Mesenchymal stem cell (in vitro differentiated cells and primary cell): ENCODE measurements at regions not wholly inside any gene's neighbourhood (a gene's known extent, or its start where the extent isn't known, plus 50 kb on each side); places are given as distances from the start of the nearest gene placed in this dataset.
"Not testable (repeated sequence)": the region's sequence is repeated elsewhere in the genome, so short reads cannot be mapped to it uniquely, and the experiment has no call there.

ENCODE experiments used
- DNase-seq: peaks from one replicate; pipeline ENCODE4 v3.0.0-alpha.2; 2013
- H2AFZ ChIP-seq: one replicate; pipeline ENCODE4 v1.6.1; 2013; ENCODE audit warnings: low read depth, mild to moderate bottlenecking, control low read depth, inconsistent platforms, low read length, moderate library complexity
- H2AK5ac ChIP-seq: 2 replicates; pipeline ENCODE4 v1.6.1; 2013; ENCODE audit warnings: low read length, moderate library complexity, mild to moderate bottlenecking, inconsistent platforms; ENCODE audit not compliant: severe bottlenecking
- H2BK120ac ChIP-seq: one replicate; pipeline ENCODE4 v1.6.1; 2013; ENCODE audit warnings: low read depth, mild to moderate bottlenecking, inconsistent platforms, low read length, moderate library complexity
- H2BK12ac ChIP-seq, 2 experiments: one replicate each; pipeline ENCODE4 v1.6.1; 2013; ENCODE audit warnings: inconsistent platforms in 2 of 2, low read length in 2 of 2, mild to moderate bottlenecking in 2 of 2, moderate library complexity in 2 of 2, control low read depth in 1 of 2
- H2BK15ac ChIP-seq: one replicate; pipeline ENCODE4 v1.6.1; 2013; ENCODE audit warnings: mild to moderate bottlenecking, low read depth, inconsistent platforms; ENCODE audit not compliant: poor library complexity, severe bottlenecking
- H2BK5ac ChIP-seq: 2 replicates; pipeline ENCODE4 v1.6.1; 2013; ENCODE audit warnings: low read depth, mild to moderate bottlenecking, low read length, control low read depth, inconsistent platforms; ENCODE audit not compliant: poor library complexity, severe bottlenecking
- H3K14ac ChIP-seq, 2 experiments: one replicate each; pipeline ENCODE4 v1.6.1; 2013; ENCODE audit warnings: inconsistent platforms in 2 of 2, low read length in 2 of 2, control low read depth in 1 of 2, mild to moderate bottlenecking in 1 of 2, moderate library complexity in 1 of 2
- H3K18ac ChIP-seq, 2 experiments: one replicate each; pipeline ENCODE4 v1.6.1; 2013; ENCODE audit warnings: inconsistent platforms in 2 of 2, low read length in 2 of 2, control low read depth in 1 of 2, low read depth in 1 of 2, mild to moderate bottlenecking in 1 of 2
- H3K23ac ChIP-seq, 2 experiments: one replicate each; pipeline ENCODE4 v1.6.1; 2013; ENCODE audit warnings: inconsistent platforms in 2 of 2, low read length in 2 of 2, mild to moderate bottlenecking in 2 of 2, moderate library complexity in 2 of 2, control low read depth in 1 of 2
- H3K27ac ChIP-seq: 2 replicates; pipeline ENCODE4 v1.5.1; 2013; ENCODE audit warnings: mild to moderate bottlenecking, moderate library complexity, low read length, control low read depth, inconsistent platforms; ENCODE audit not compliant: poor library complexity, severe bottlenecking
- H3K27me3 ChIP-seq, 2 experiments: 2 replicates each; pipeline versions ENCODE4 v1.6.1 to v1.7.0; 2013; ENCODE audit warnings: low read length in 2 of 2, mild to moderate bottlenecking in 2 of 2, moderate library complexity in 2 of 2, control low read depth in 1 of 2, inconsistent platforms in 1 of 2; ENCODE audit not compliant: control insufficient read depth in 1 of 2, insufficient read depth in 1 of 2
- H3K36me3 ChIP-seq, 2 experiments: 2 replicates each; pipeline versions ENCODE4 v1.6.1 to v1.7.0; 2013; ENCODE audit warnings: low read length in 2 of 2, control low read depth in 1 of 2, inconsistent platforms in 1 of 2, low read depth in 1 of 2, mild to moderate bottlenecking in 1 of 2; ENCODE audit not compliant: insufficient read depth in 2 of 2, control insufficient read depth in 1 of 2
- H3K4ac ChIP-seq, 2 experiments: one replicate each; pipeline ENCODE4 v1.6.1; 2013; ENCODE audit warnings: inconsistent platforms in 2 of 2, low read length in 2 of 2, mild to moderate bottlenecking in 2 of 2, moderate library complexity in 2 of 2, control low read depth in 1 of 2, low read depth in 1 of 2
- H3K4me1 ChIP-seq: 2 replicates; pipeline ENCODE4 v1.6.1; 2013; ENCODE audit warnings: low read depth, low read length, control low read depth; ENCODE audit not compliant: control insufficient read depth, insufficient read depth
- H3K4me2 ChIP-seq: 2 replicates; pipeline ENCODE4 v1.6.1; 2013; ENCODE audit warnings: low read length, mild to moderate bottlenecking, inconsistent platforms; ENCODE audit not compliant: poor library complexity, severe bottlenecking
- H3K4me3 ChIP-seq, 2 experiments: 2 replicates each; pipeline versions ENCODE4 v1.5.1 to v1.7.0; 2013; ENCODE audit warnings: low read length in 2 of 2, mild to moderate bottlenecking in 2 of 2, control low read depth in 1 of 2, low read depth in 1 of 2; ENCODE audit not compliant: insufficient read depth in 1 of 2
- H3K79me1 ChIP-seq: replicated peaks from 2 replicates; pipeline ENCODE4 v1.6.1; 2013; ENCODE audit warnings: mild to moderate bottlenecking, control low read depth, low read length, inconsistent platforms; ENCODE audit not compliant: poor library complexity, severe bottlenecking
- H3K9ac ChIP-seq: 2 replicates; pipeline ENCODE4 v1.7.0; 2013; ENCODE audit warnings: mild to moderate bottlenecking, low read length, moderate library complexity
- H3K9me3 ChIP-seq: 2 replicates; pipeline ENCODE4 v1.7.0; 2013; ENCODE audit warnings: mild to moderate bottlenecking, low read length; ENCODE audit not compliant: control insufficient read depth
- H4K8ac ChIP-seq: one replicate; pipeline ENCODE4 v1.6.1; 2013; ENCODE audit warnings: inconsistent platforms, mild to moderate bottlenecking, low read length, moderate library complexity
- H4K91ac ChIP-seq: one replicate; pipeline ENCODE4 v1.6.1; 2013; ENCODE audit warnings: mild to moderate bottlenecking, low read length, inconsistent platforms
- WGBS: methylation state at CpG from one replicate; pipeline ENCODE4 v1.1.7; 2013; ENCODE audit warnings: mixed read lengths; 5-methylcytosine and 5-hydroxymethylcytosine counted together

DNA sequence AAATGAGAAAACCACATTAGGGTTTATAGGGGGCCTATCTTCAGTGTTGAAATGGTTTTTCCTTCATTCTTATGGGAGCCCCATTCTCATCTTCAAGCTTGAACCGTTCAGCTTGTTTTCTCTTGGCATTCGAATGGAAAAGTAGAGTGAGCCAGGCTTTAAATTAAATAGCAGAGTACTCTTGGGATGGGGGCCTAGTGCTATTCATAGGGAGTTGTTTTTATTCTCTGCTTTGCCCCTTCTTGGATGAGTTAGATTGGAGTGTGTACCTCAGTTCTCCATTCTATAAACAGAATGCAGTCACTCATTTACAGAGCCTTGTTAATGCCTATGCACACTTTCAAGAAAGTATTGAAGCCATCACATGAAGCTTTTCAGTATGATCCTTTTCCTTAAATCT, 127.9 kb downstream of the FAM170A start:
- H3K36me3 ChIP-seq: no peaks in the 10 kb centered on the region
- H2BK12ac ChIP-seq: no peak overlapping the region
- no peaks in the 10 kb centered on the region for H3K79me1 ChIP-seq
- no peak overlapping the region for H2BK15ac ChIP-seq
- no peak overlapping the region for H3K27ac ChIP-seq
- no peak overlapping the region for H3K9ac ChIP-seq
- H2AK5ac ChIP-seq: no peak overlapping the region
- H3K27me3 ChIP-seq: no peaks in the 10 kb centered on the region
- WGBS: 100% methylated on average over 2 of the region's 2 CpGs
- H3K4ac ChIP-seq: no peak overlapping the region
- DNase-seq: no peak
- no peak overlapping the region for H2BK120ac ChIP-seq
- peaks cover 4% of the 10 kb centered on the region for H3K4me1 ChIP-seq
- H2BK5ac ChIP-seq: no peak overlapping the region
- no peak overlapping the region for H4K91ac ChIP-seq
- H4K8ac ChIP-seq: no peak overlapping the region
- no peak overlapping the region for H3K18ac ChIP-seq
- no peak overlapping the region for H3K14ac ChIP-seq
- H3K4me3 ChIP-seq: no peak overlapping the region
- no peak overlapping the region for H2AFZ ChIP-seq
- no peak overlapping the region for H3K4me2 ChIP-seq
- H3K9me3 ChIP-seq: peaks cover 3% of the 10 kb centered on the region
- H3K23ac ChIP-seq: no peak overlapping the region

DNA sequence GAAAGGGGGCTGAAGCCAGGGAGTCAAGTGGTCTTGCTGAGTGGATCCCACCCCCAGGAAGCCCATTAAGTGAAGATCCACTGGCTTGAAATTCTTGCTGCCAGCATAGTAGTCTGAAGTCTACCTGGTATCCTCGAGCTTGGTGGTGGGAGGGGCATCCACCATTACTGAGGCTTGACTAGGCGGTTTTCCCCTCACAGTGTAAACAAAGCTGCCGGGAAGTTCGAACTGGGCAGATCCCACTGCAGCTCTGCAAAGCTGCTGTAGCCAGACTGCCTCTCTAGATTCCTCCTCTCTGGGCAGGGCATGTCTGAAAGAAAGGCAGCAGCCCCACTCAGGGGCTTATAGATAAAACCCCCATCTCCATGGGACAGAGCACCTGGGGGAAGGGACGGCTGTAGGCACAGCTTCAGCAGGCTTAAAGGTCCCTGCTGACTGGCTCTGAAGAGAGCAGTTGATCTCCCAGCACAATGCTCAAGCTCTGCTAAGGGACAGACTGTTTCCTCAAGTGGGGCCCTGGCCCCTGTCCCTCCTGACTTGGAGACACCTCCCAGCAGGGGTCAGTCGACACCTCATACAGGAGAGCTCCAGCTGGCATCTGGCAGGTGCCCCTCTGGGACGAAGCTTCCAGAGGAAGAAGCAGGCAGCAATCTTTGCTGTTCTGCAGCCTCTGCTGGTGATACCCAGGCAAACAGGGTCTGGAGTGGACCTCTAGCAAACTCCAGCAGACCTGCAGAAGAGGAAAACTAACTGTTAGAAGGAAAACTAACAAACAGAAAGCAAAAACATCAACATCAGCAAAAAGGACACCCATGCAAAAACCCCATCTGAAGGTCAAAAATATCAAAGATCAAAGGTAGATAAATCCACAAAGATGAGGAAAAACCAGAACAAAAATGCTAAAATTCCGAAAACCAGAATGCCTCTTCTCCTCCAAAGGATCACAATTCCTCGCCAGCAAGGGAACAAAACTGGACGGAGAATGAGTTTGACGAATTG, 140.6 kb downstream of the FAM170A start:
- WGBS: 58% methylated on average over 7 of the region's 11 CpGs
- H2AK5ac ChIP-seq: not testable (repeated sequence)

DNA sequence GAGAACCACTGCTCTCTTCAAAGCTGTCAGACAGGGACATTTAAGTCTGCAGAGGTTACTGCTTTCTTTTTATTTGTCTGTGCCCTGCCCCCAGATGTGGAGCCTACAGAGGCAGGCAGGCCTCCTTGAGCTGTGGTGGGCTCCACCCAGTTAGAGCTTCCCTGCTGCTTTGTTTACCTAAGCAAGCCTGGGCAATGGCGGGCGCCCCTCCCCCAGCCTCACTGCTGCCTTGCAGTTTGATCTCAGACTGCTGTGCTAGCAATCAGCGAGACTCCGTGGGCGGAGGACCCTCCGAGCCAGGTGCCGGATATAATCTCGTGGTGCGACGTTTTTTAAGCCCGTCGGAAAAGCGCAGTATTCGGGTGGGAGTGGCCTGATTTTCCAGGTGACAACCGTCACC, 150.8 kb downstream of the FAM170A start:
- H3K4me1 ChIP-seq, H2AFZ ChIP-seq, H3K27ac ChIP-seq, H3K23ac ChIP-seq, DNase-seq, H3K18ac ChIP-seq, H2AK5ac ChIP-seq, H4K91ac ChIP-seq, H3K4me2 ChIP-seq, H3K36me3 ChIP-seq, H3K4ac ChIP-seq, H3K9me3 ChIP-seq, H3K79me1 ChIP-seq, H2BK12ac ChIP-seq, H2BK5ac ChIP-seq, H4K8ac ChIP-seq, H2BK120ac ChIP-seq, H3K27me3 ChIP-seq, H3K4me3 ChIP-seq, H2BK15ac ChIP-seq, H3K9ac ChIP-seq, H3K14ac ChIP-seq: not testable (repeated sequence)
- 79% methylated on average over 15 of the region's 15 CpGs for WGBS

More for the DNA sequence above, 140.6 kb downstream of the FAM170A start:
- not testable (repeated sequence) for H3K27me3 ChIP-seq, H3K4me3 ChIP-seq, H3K79me1 ChIP-seq, H4K8ac ChIP-seq, H3K9me3 ChIP-seq, H2BK120ac ChIP-seq, H3K4ac ChIP-seq, H4K91ac ChIP-seq, DNase-seq, H2BK5ac ChIP-seq, H3K14ac ChIP-seq, H3K36me3 ChIP-seq, H3K23ac ChIP-seq, H2AFZ ChIP-seq, H3K4me2 ChIP-seq, H3K27ac ChIP-seq, H3K18ac ChIP-seq, H2BK15ac ChIP-seq, H3K4me1 ChIP-seq, H2BK12ac ChIP-seq, H3K9ac ChIP-seq

DNA sequence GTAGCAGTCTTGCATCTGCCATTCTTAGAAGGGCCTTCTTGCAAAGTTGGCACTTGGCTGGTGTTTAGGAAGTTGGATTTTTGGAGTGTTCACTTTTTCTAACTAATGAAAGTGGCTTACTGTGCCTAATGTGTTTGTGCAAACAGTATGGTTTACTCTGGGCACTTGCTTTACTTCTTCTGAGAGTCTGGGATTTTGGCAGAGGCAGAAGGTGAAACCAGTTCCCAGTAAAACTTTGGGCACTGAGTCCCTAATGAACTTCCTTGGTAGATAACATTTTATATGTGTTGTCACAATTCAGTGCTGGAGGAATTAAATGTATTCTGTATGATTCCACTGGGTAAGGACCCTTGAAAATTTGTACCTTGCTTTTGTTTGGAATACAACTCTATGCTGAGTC, 155.7 kb downstream of the FAM170A start:
- DNase-seq: no peak
- no peak overlapping the region for H2AK5ac ChIP-seq
- no peak overlapping the region for H3K9ac ChIP-seq
- no peak overlapping the region for H2BK120ac ChIP-seq
- peaks cover 2% of the 10 kb centered on the region for H3K9me3 ChIP-seq
- no peaks in the 10 kb centered on the region for H3K27me3 ChIP-seq
- no peak overlapping the region for H2AFZ ChIP-seq
- no peak overlapping the region for H3K23ac ChIP-seq
- no peak overlapping the region for H3K4me2 ChIP-seq
- no peak overlapping the region for H3K18ac ChIP-seq
- no peak overlapping the region for H2BK15ac ChIP-seq
- H4K91ac ChIP-seq: no peak overlapping the region
- no peak overlapping the region for H3K4me3 ChIP-seq
- no peak overlapping the region for H4K8ac ChIP-seq
- no peak overlapping the region for H3K14ac ChIP-seq
- no peak overlapping the region for H2BK5ac ChIP-seq
- H3K36me3 ChIP-seq: no peaks in the 10 kb centered on the region
- H3K4ac ChIP-seq: no peak overlapping the region
- H3K27ac ChIP-seq: no peak overlapping the region
- no peaks in the 10 kb centered on the region for H3K79me1 ChIP-seq
- H3K4me1 ChIP-seq: no peaks in the 10 kb centered on the region
- H2BK12ac ChIP-seq: no peak overlapping the region
